Neural cell (in vitro differentiated cells): ENCODE measurements at regions not wholly inside any gene's neighbourhood (a gene's known extent, or its start where the extent isn't known, plus 50 kb on each side); places are given as distances from the start of the nearest gene placed in this dataset.

Experiments used
- H2AFZ ChIP-seq: fragments of 200-600, 300-800 bp; sonication (generic), shearing (Covaris generic); 2 replicates; pipeline ENCODE4 v1.6.0; 2014; ENCODE audit warnings: low read depth, mild to moderate bottlenecking, antibody characterized with exemption, low read length, moderate library complexity
- H3F3A ChIP-seq: fragments of 200-600 bp; shearing (Covaris generic); 2 replicates; pipeline ENCODE4 v1.6.1; 2016; ENCODE audit warnings: mild to moderate bottlenecking, moderate library complexity, mixed read lengths, antibody characterized with exemption, low read length; ENCODE audit not compliant: insufficient read depth, poor library complexity, severe bottlenecking
- H3K27ac ChIP-seq: fragments of 200-600, 300-800 bp; sonication (generic), shearing (Covaris generic); 2 replicates; pipeline ENCODE4 v1.5.1; 2014; ENCODE audit warnings: mild to moderate bottlenecking, low read length, moderate library complexity
- H3K27me3 ChIP-seq: fragments of 300-800, 200-600 bp; sonication (generic), shearing (Covaris generic); 2 replicates; pipeline ENCODE4 v1.6.0; 2014; ENCODE audit warnings: mild to moderate bottlenecking, low read depth, low read length, moderate library complexity; ENCODE audit not compliant: insufficient read depth
- H3K36me3 ChIP-seq: fragments of 300-800, 200-600 bp; sonication (generic), shearing (Covaris generic); 2 replicates; pipeline ENCODE4 v1.5.1; 2014; ENCODE audit warnings: mild to moderate bottlenecking, antibody characterized with exemption, low read length, moderate library complexity; ENCODE audit not compliant: insufficient read depth
- H3K4me2 ChIP-seq: fragments of 300-800, 200-600 bp; sonication (generic), shearing (Covaris generic); 2 replicates; pipeline ENCODE4 v1.6.0; 2014; ENCODE audit warnings: mild to moderate bottlenecking, low read length
- H3K4me3 ChIP-seq: fragments of 300-800, 200-600 bp; sonication (generic), shearing (Covaris generic); 2 replicates; pipeline ENCODE4 v1.5.1; 2014; ENCODE audit warnings: mild to moderate bottlenecking, low read length, moderate library complexity
- H3K79me2 ChIP-seq: fragments of 200-600 bp; shearing (Covaris generic); replicated peaks from 2 replicates; pipeline ENCODE4 v1.6.0; 2014; ENCODE audit warnings: mild to moderate bottlenecking, low read length, moderate library complexity; ENCODE audit not compliant: insufficient read depth
- H3K9ac ChIP-seq: fragments of 300-800, 200-600 bp; sonication (generic), shearing (Covaris generic); 2 replicates; pipeline ENCODE4 v1.6.1; 2016; ENCODE audit warnings: mild to moderate bottlenecking, low read length, mixed read lengths
- H3K9me2 ChIP-seq: fragments of 200-600 bp; shearing (Covaris generic); 2 replicates; pipeline ENCODE4 v1.6.1; 2016; ENCODE audit warnings: mild to moderate bottlenecking, low read length, mixed read lengths; ENCODE audit not compliant: insufficient read depth
- H3K9me3 ChIP-seq: fragments of 200-600, 300-800 bp; sonication (generic), shearing (Covaris generic); 2 replicates; pipeline ENCODE4 v1.6.1; 2016; ENCODE audit warnings: mild to moderate bottlenecking, mixed run types, low read length, moderate library complexity, mixed read lengths
- H4K20me1 ChIP-seq: fragments of 200-600 bp; shearing (Covaris generic); 2 replicates; pipeline ENCODE4 v1.6.1; 2016; ENCODE audit warnings: mild to moderate bottlenecking, mixed run types; ENCODE audit not compliant: insufficient read depth
- CTCF ChIP-seq: fragments of 450-650 bp; IDR thresholded peaks from 2 replicates; pipeline ENCODE4 v1.5.1; 2014; ENCODE audit warnings: antibody characterized with exemption, mild to moderate bottlenecking, moderate library complexity; ENCODE audit not compliant: poor library complexity, severe bottlenecking
- EP300 ChIP-seq: fragments of 450-650 bp; conservative IDR thresholded peaks from 2 replicates; pipeline ENCODE4 v1.6.1; 2014; ENCODE audit warnings: antibody characterized with exemption, mild to moderate bottlenecking, moderate library complexity; ENCODE audit not compliant: poor library complexity, severe bottlenecking
- EZH2 ChIP-seq: fragments of 200-600, 300-800 bp; shearing (Covaris generic), sonication (generic); IDR thresholded peaks from 2 replicates; pipeline ENCODE4 v1.6.1; 2014; ENCODE audit warnings: antibody characterized with exemption, low read length, borderline replicate concordance, mild to moderate bottlenecking; ENCODE audit not compliant: insufficient read depth, poor library complexity, severe bottlenecking
- MXI1 ChIP-seq: fragments of 450-650 bp; conservative IDR thresholded peaks from 2 replicates; pipeline ENCODE4 v1.6.1; 2014; ENCODE audit warnings: antibody characterized with exemption, mild to moderate bottlenecking; ENCODE audit not compliant: poor library complexity, severe bottlenecking
- POLR2AphosphoS5 ChIP-seq: IDR thresholded peaks from 2 replicates; pipeline ENCODE4 v1.6.1; 2012
- RAD21 ChIP-seq: fragments of 450-650 bp; conservative IDR thresholded peaks from 2 replicates; pipeline ENCODE4 v1.6.1; 2014; ENCODE audit warnings: antibody characterized with exemption, mild to moderate bottlenecking, moderate library complexity
- REST ChIP-seq: IDR thresholded peaks from 2 replicates; pipeline ENCODE4 v1.6.1; 2012; ENCODE audit warnings: borderline replicate concordance
- SMC3 ChIP-seq: fragments of 450-650 bp; conservative IDR thresholded peaks from 2 replicates; pipeline ENCODE4 v1.6.1; 2014; ENCODE audit warnings: antibody characterized with exemption, mild to moderate bottlenecking, moderate library complexity; ENCODE audit not compliant: poor library complexity
- TAF1 ChIP-seq: IDR thresholded peaks from 2 replicates; pipeline ENCODE4 v1.6.1; 2012; ENCODE audit warnings: low read depth

- Histone ChIP-seq H3K9me3 (peaks cover 4% of the 10 kb centered on the region), H4K20me1 (no peaks in the 10 kb centered on the region), H3K27me3 (no peaks in the 10 kb centered on the region), H3K9ac (no peak overlapping the region), H3K27ac (peak overlapping the region; percentile 28), H3K79me2 (no peaks in the 10 kb centered on the region), H2AFZ (no peak overlapping the region), H3K36me3 (no peaks in the 10 kb centered on the region), H3K4me3 (peak overlapping the region; percentile 26), H3K9me2 (no peaks in the 10 kb centered on the region), H3K4me2 (peak overlapping the region; percentile 28), H3F3A (no peaks in the 10 kb centered on the region)
- TF ChIP-seq EP300 (peak; percentile 61), POLR2AphosphoS5 (peak; percentile 53), SMC3 (no peak), REST (no peak), RAD21 (no peak), CTCF (no peak)
These were observed 203.9 kb downstream of the MINAR1 start for GRCh38 chr15:79635897-79636561.

- H3K4me3 ChIP-seq = no peak overlapping the region
- H3K27ac ChIP-seq = no peak overlapping the region
- H3K4me2 ChIP-seq = no peak overlapping the region
- no peak for TF ChIP-seq REST
- TF ChIP-seq MXI1 = no peak
- TF ChIP-seq SMC3 = no peak
- no peak for TF ChIP-seq EZH2
- TF ChIP-seq TAF1 = no peak
- no peak for TF ChIP-seq POLR2AphosphoS5
- TF ChIP-seq EP300 = no peak
- TF ChIP-seq CTCF = no peak
- TF ChIP-seq RAD21 = no peak
- no peak overlapping the region for H2AFZ ChIP-seq
- H3K36me3 ChIP-seq = no peaks in the 10 kb centered on the region
- no peaks in the 10 kb centered on the region for H3K9me2 ChIP-seq
- H3K79me2 ChIP-seq = no peaks in the 10 kb centered on the region
- H3F3A ChIP-seq = no peaks in the 10 kb centered on the region
- H3K27me3 ChIP-seq = no peaks in the 10 kb centered on the region
- no peak overlapping the region for H3K9ac ChIP-seq
- no peaks in the 10 kb centered on the region for H4K20me1 ChIP-seq
- H3K9me3 ChIP-seq = peaks cover 4% of the 10 kb centered on the region
These were observed 208.1 kb downstream of the MINAR1 start for GRCh38 chr15:79640206-79640605.
